ENCODE measurements at regions not wholly inside any gene's neighbourhood (a gene's known extent, or its start where the extent isn't known, plus 50 kb on each side); places are given as distances from the start of the nearest gene placed in this dataset.

- no peak overlapping the region for H3K4me3 ChIP-seq
- intact Hi-C loops (cut with DNase I; ENCODE audit: low total_unique reads) = no loop called here
- no peak overlapping the region for H3K27ac ChIP-seq
- DNase-seq = no peak
- H3K27me3 ChIP-seq = no peaks in the 10 kb centered on the region
- in situ Hi-C loops (cut with MboI; ENCODE audit: low pct_ligation_motif_present in 1 of 4, low pct_unique_long_range_greater_than_20kb in 1 of 4, low sequenced_read_pairs in 3 of 4) = no loop called here
- H3K9me3 ChIP-seq = no peaks in the 10 kb centered on the region
- TF ChIP-seq CTCF (IDR thresholded peaks at IDR 0.05) (no peak), POLR2A (IDR thresholded peaks at IDR 0.05) (no peak), EP300 (IDR thresholded peaks at IDR 0.05; ENCODE audit: low read depth) (no peak), POLR2AphosphoS5 (IDR thresholded peaks at IDR 0.05) (no peak)
- peaks cover 0 to 5% (median 0%) of the 10 kb centered on the region in 4 donors for H3K36me3 ChIP-seq
- WGBS, 2 donors (ENCODE audit: low coverage in 1 of 2) = 43 to 70% methylated on average over 3 to 6 of the region's 6 CpGs
- no peaks in the 10 kb centered on the region for H3K4me1 ChIP-seq
Observed at GRCh38 chr14:71722885-71723284, 209.3 kb upstream of the RGS6 start.

- Histone ChIP-seq H3K4me1 (no peaks in the 10 kb centered on the region), H3K27ac (peak overlapping the region in 1 of 4 donors; percentile 30), H3K36me3 (peaks cover 0 to 21% (median 1%) of the 10 kb centered on the region in 4 donors), H3K4me3 (no peak overlapping the region), H3K9me3 (no peaks in the 10 kb centered on the region), H3K27me3 (no peaks in the 10 kb centered on the region)
- in situ Hi-C loops (cut with MboI; ENCODE audit: low pct_ligation_motif_present in 1 of 4, low pct_unique_long_range_greater_than_20kb in 1 of 4, low sequenced_read_pairs in 3 of 4) (loop anchor here in 2 of 4 donors (25.0 kb wide), 1 partner anchor 414 kb away; the partner anchor contains the start of gene SIPA1L1 (in 2 of the 2)), intact Hi-C loops (cut with DNase I; ENCODE audit: low total_unique reads) (no loop called here)
- no peak for DNase-seq
- TF ChIP-seq EP300 (IDR thresholded peaks at IDR 0.05; ENCODE audit: low read depth) = no peak
- WGBS, 2 donors (ENCODE audit: low coverage in 1 of 2) = 84 to 90% methylated on average over 2 to 7 of the region's 7 CpGs
Observed at GRCh38 chr14:71725922-71726579, 206.2 kb upstream of the RGS6 start.

GRCh38 chr14:71726580-71727021 lies 205.6 kb upstream of the RGS6 start:
- in situ Hi-C loops (cut with MboI; ENCODE audit: low pct_ligation_motif_present in 1 of 4, low pct_unique_long_range_greater_than_20kb in 1 of 4, low sequenced_read_pairs in 3 of 4) (loop anchor here in 2 of 4 donors (25.0 kb wide), 1 partner anchor 414 kb away; the partner anchor contains the start of gene SIPA1L1 (in 2 of the 2)), intact Hi-C loops (cut with DNase I; ENCODE audit: low total_unique reads) (no loop called here)
- H3K9me3 ChIP-seq = no peaks in the 10 kb centered on the region
- H3K36me3 ChIP-seq = peaks cover 0 to 21% (median 4%) of the 10 kb centered on the region in 4 donors
- peak overlapping the region in 1 of 4 donors; percentile 30 for H3K27ac ChIP-seq
- no peak overlapping the region for H3K4me3 ChIP-seq
- no peaks in the 10 kb centered on the region for H3K27me3 ChIP-seq
- no peak for TF ChIP-seq CTCF (IDR thresholded peaks at IDR 0.05)
- TF ChIP-seq POLR2A (IDR thresholded peaks at IDR 0.05) = no peak
- TF ChIP-seq EP300 (IDR thresholded peaks at IDR 0.05; ENCODE audit: low read depth) = no peak
- no peak for TF ChIP-seq POLR2AphosphoS5 (IDR thresholded peaks at IDR 0.05)
- no peaks in the 10 kb centered on the region for H3K4me1 ChIP-seq
- 64 to 89% methylated on average over 2 to 3 of the region's 3 CpGs for WGBS, 2 donors (ENCODE audit: low coverage in 1 of 2)
- DNase-seq = no peak

GRCh38 chr14:71728386-71728785 lies 203.8 kb upstream of the RGS6 start:
- DNase-seq = no peak
- no peak for TF ChIP-seq POLR2AphosphoS5 (IDR thresholded peaks at IDR 0.05)
- TF ChIP-seq EP300 (IDR thresholded peaks at IDR 0.05; ENCODE audit: low read depth) = no peak
- Histone ChIP-seq H3K4me3 (no peak overlapping the region), H3K9me3 (no peaks in the 10 kb centered on the region), H3K27ac (no peak overlapping the region), H3K4me1 (no peaks in the 10 kb centered on the region), H3K27me3 (no peaks in the 10 kb centered on the region), H3K36me3 (peaks cover 0 to 21% (median 4%) of the 10 kb centered on the region in 4 donors)
- in situ Hi-C loops (cut with MboI; ENCODE audit: low pct_ligation_motif_present in 1 of 4, low pct_unique_long_range_greater_than_20kb in 1 of 4, low sequenced_read_pairs in 3 of 4) (loop anchor here in 2 of 4 donors (25.0 kb wide), 1 partner anchor 416 kb away; the partner anchor contains the start of gene SIPA1L1 (in 2 of the 2)), intact Hi-C loops (cut with DNase I; ENCODE audit: low total_unique reads) (no loop called here)
- WGBS, 2 donors (ENCODE audit: low coverage in 1 of 2) = 96 to 100% methylated on average over 3 of the region's 3 CpGs

GRCh38 chr14:71729596-71729995 lies 202.6 kb upstream of the RGS6 start:
- in situ Hi-C loops (cut with MboI; ENCODE audit: low pct_ligation_motif_present in 1 of 4, low pct_unique_long_range_greater_than_20kb in 1 of 4, low sequenced_read_pairs in 3 of 4) = loop anchor here in 2 of 4 donors (25.0 kb wide), 1 partner anchor 417 kb away; the partner anchor contains the start of gene SIPA1L1 (in 2 of the 2)
- DNase-seq = no peak
- intact Hi-C loops (cut with DNase I; ENCODE audit: low total_unique reads) = no loop called here
- WGBS, 2 donors (ENCODE audit: low coverage in 1 of 2) = 91 to 94% methylated on average over 2 to 3 of the region's 3 CpGs
- Histone ChIP-seq H3K9me3 (no peaks in the 10 kb centered on the region), H3K27ac (no peak overlapping the region), H3K4me1 (no peaks in the 10 kb centered on the region), H3K36me3 (peaks cover 0 to 21% (median 4%) of the 10 kb centered on the region in 4 donors), H3K4me3 (no peak overlapping the region), H3K27me3 (no peaks in the 10 kb centered on the region)
- TF ChIP-seq CTCF (IDR thresholded peaks at IDR 0.05) = no peak
- TF ChIP-seq EP300 (IDR thresholded peaks at IDR 0.05; ENCODE audit: low read depth) = no peak
- no peak for TF ChIP-seq POLR2A (IDR thresholded peaks at IDR 0.05)
- TF ChIP-seq POLR2AphosphoS5 (IDR thresholded peaks at IDR 0.05) = no peak

Measured in transverse colon (tissue), 4 donors.